Central memory CD8-positive, alpha-beta T cell (primary cell): ENCODE measurements at regions not wholly inside any gene's neighbourhood (a gene's known extent, or its start where the extent isn't known, plus 50 kb on each side); places are given as distances from the start of the nearest gene placed in this dataset.

Experiments used
- ATAC-seq: fragments of 150-1000 bp; cut with Tn5 transposase; replicated peaks from 2 replicates; pipeline ENCODE4 v1.10.0; 2022; ENCODE audit warnings: mild to moderate bottlenecking, moderate FRiP score, moderate number of reproducible peaks; ENCODE audit not compliant: poor library complexity, severe bottlenecking; ENCODE audit errors: extremely low read depth
- DNase-seq, 2 donors: peaks; one replicate each; pipeline ENCODE4 v3.0.0; 2021; ENCODE audit warnings: low spot score in 2 of 2
- H3K27ac Mint-ChIP-seq: one replicate; pipeline ENCODE4 v1.8.0; 2022; ENCODE audit warnings: low read depth, mild to moderate bottlenecking, moderate library complexity, mixed read lengths
- H3K27me3 Mint-ChIP-seq: one replicate; pipeline ENCODE4 v1.8.0; 2022; ENCODE audit warnings: mixed read lengths
- H3K36me3 Mint-ChIP-seq: one replicate; pipeline ENCODE4 v1.8.0; 2022; ENCODE audit warnings: mild to moderate bottlenecking, moderate library complexity, mixed read lengths; ENCODE audit not compliant: insufficient read depth
- H3K4me1 Mint-ChIP-seq: one replicate; pipeline ENCODE4 v1.8.0; 2022; ENCODE audit warnings: mixed read lengths
- H3K4me3 Mint-ChIP-seq: one replicate; pipeline ENCODE4 v1.8.0; 2022; ENCODE audit warnings: mild to moderate bottlenecking, moderate library complexity, mixed read lengths
- H3K9me3 Mint-ChIP-seq: one replicate; pipeline ENCODE4 v1.8.0; 2022; ENCODE audit warnings: mixed read lengths

GRCh38 chr22:49233507-49234100 lies 594.1 kb downstream of the BRD1 start:
- H3K36me3 Mint-ChIP-seq: no peaks in the 10 kb centered on the region
- no peaks in the 10 kb centered on the region for H3K9me3 Mint-ChIP-seq
- H3K4me1 Mint-ChIP-seq: no peaks in the 10 kb centered on the region
- DNase-seq (no peak), ATAC-seq (no peak)
- no peak overlapping the region for H3K27ac Mint-ChIP-seq
- peaks cover 8% of the 10 kb centered on the region for H3K27me3 Mint-ChIP-seq
- H3K4me3 Mint-ChIP-seq: no peak overlapping the region

GRCh38 chr22:49232319-49233067 lies 595.2 kb downstream of the BRD1 start:
- Mint-ChIP-seq H3K9me3 (no peaks in the 10 kb centered on the region), H3K4me1 (no peaks in the 10 kb centered on the region), H3K4me3 (no peak overlapping the region), H3K36me3 (no peaks in the 10 kb centered on the region), H3K27ac (no peak overlapping the region), H3K27me3 (peaks cover 8% of the 10 kb centered on the region)
- DNase-seq: no peak
- ATAC-seq: no peak

GRCh38 chr22:49230194-49230577 lies 597.5 kb downstream of the BRD1 start:
- H3K9me3 Mint-ChIP-seq: no peaks in the 10 kb centered on the region
- no peaks in the 10 kb centered on the region for H3K4me1 Mint-ChIP-seq
- DNase-seq: no peak
- no peak overlapping the region for H3K27ac Mint-ChIP-seq
- H3K27me3 Mint-ChIP-seq: peaks cover 8% of the 10 kb centered on the region
- no peak overlapping the region for H3K4me3 Mint-ChIP-seq
- ATAC-seq: no peak
- no peaks in the 10 kb centered on the region for H3K36me3 Mint-ChIP-seq

GRCh38 chr22:49229483-49230193 lies 598.0 kb downstream of the BRD1 start:
- DNase-seq (peak in 1 of 2 donors; percentile 5), ATAC-seq (no peak)
- H3K4me3 Mint-ChIP-seq: no peak overlapping the region
- peaks cover 8% of the 10 kb centered on the region for H3K27me3 Mint-ChIP-seq
- no peaks in the 10 kb centered on the region for H3K36me3 Mint-ChIP-seq
- no peak overlapping the region for H3K27ac Mint-ChIP-seq
- H3K4me1 Mint-ChIP-seq: no peaks in the 10 kb centered on the region
- no peaks in the 10 kb centered on the region for H3K9me3 Mint-ChIP-seq

GRCh38 chr22:49228431-49229037 lies 599.1 kb downstream of the BRD1 start:
- no peaks in the 10 kb centered on the region for H3K9me3 Mint-ChIP-seq
- no peak overlapping the region for H3K4me3 Mint-ChIP-seq
- H3K27me3 Mint-ChIP-seq: peaks cover 11% of the 10 kb centered on the region

GRCh38 chr22:49227670-49228069 lies 600.0 kb downstream of the BRD1 start:
- Mint-ChIP-seq H3K27me3 (peaks cover 19% of the 10 kb centered on the region), H3K9me3 (no peaks in the 10 kb centered on the region), H3K36me3 (no peaks in the 10 kb centered on the region), H3K4me3 (no peak overlapping the region), H3K27ac (no peak overlapping the region), H3K4me1 (no peaks in the 10 kb centered on the region)
- ATAC-seq: no peak
- no peak for DNase-seq

More at GRCh38 chr22:49228431-49229037, 599.1 kb downstream of the BRD1 start:
- DNase-seq: no peak
- ATAC-seq: no peak
- Mint-ChIP-seq H3K27ac (no peak overlapping the region), H3K4me1 (no peaks in the 10 kb centered on the region), H3K36me3 (no peaks in the 10 kb centered on the region)

- no peak overlapping the region for H3K4me3 Mint-ChIP-seq
- DNase-seq (no peak), ATAC-seq (no peak)
- no peak overlapping the region for H3K27ac Mint-ChIP-seq
- H3K36me3 Mint-ChIP-seq: no peaks in the 10 kb centered on the region
- peaks cover 23% of the 10 kb centered on the region for H3K27me3 Mint-ChIP-seq
- H3K9me3 Mint-ChIP-seq: no peaks in the 10 kb centered on the region
- H3K4me1 Mint-ChIP-seq: no peaks in the 10 kb centered on the region
Observed at GRCh38 chr22:49226096-49226495, 601.6 kb downstream of the BRD1 start.

GRCh38 chr22:49224243-49224642 lies 603.4 kb downstream of the BRD1 start:
- H3K27me3 Mint-ChIP-seq: peaks cover 39% of the 10 kb centered on the region

GRCh38 chr22:49218142-49218541 lies 609.5 kb downstream of the BRD1 start:
- Mint-ChIP-seq H3K9me3 (peaks cover 9% of the 10 kb centered on the region), H3K4me1 (no peaks in the 10 kb centered on the region), H3K27ac (no peak overlapping the region), H3K36me3 (peaks cover 2% of the 10 kb centered on the region), H3K4me3 (no peak overlapping the region), H3K27me3 (peaks cover 86% of the 10 kb centered on the region)
- DNase-seq (no peak), ATAC-seq (no peak)

More at GRCh38 chr22:49224243-49224642, 603.4 kb downstream of the BRD1 start:
- Mint-ChIP-seq H3K36me3 (peaks cover 1% of the 10 kb centered on the region), H3K9me3 (no peaks in the 10 kb centered on the region), H3K4me3 (no peak overlapping the region), H3K27ac (no peak overlapping the region), H3K4me1 (no peaks in the 10 kb centered on the region)
- no peak for DNase-seq
- ATAC-seq: no peak

- ATAC-seq (no peak), DNase-seq (no peak)
- no peaks in the 10 kb centered on the region for H3K4me1 Mint-ChIP-seq
Observed at GRCh38 chr22:49216579-49216978, 611.1 kb downstream of the BRD1 start.

GRCh38 chr22:49215840-49216239 lies 611.8 kb downstream of the BRD1 start:
- no peak for ATAC-seq
- H3K4me1 Mint-ChIP-seq: no peaks in the 10 kb centered on the region
- peaks cover 1% of the 10 kb centered on the region for H3K36me3 Mint-ChIP-seq

More at GRCh38 chr22:49216579-49216978, 611.1 kb downstream of the BRD1 start:
- H3K27ac Mint-ChIP-seq: no peak overlapping the region
- H3K27me3 Mint-ChIP-seq: peaks cover 74% of the 10 kb centered on the region
- peaks cover 2% of the 10 kb centered on the region for H3K36me3 Mint-ChIP-seq
- peaks cover 9% of the 10 kb centered on the region for H3K9me3 Mint-ChIP-seq
- H3K4me3 Mint-ChIP-seq: no peak overlapping the region

GRCh38 chr22:49214976-49215375 lies 612.7 kb downstream of the BRD1 start:
- no peaks in the 10 kb centered on the region for H3K4me1 Mint-ChIP-seq
- H3K4me3 Mint-ChIP-seq: no peak overlapping the region
- peak in 1 of 2 donors; percentile 2 for DNase-seq
- H3K27me3 Mint-ChIP-seq: peaks cover 62% of the 10 kb centered on the region
- H3K36me3 Mint-ChIP-seq: peaks cover 1% of the 10 kb centered on the region
- H3K27ac Mint-ChIP-seq: no peak overlapping the region
- ATAC-seq: no peak
- peaks cover 9% of the 10 kb centered on the region for H3K9me3 Mint-ChIP-seq

More at GRCh38 chr22:49215840-49216239, 611.8 kb downstream of the BRD1 start:
- peaks cover 9% of the 10 kb centered on the region for H3K9me3 Mint-ChIP-seq
- H3K27me3 Mint-ChIP-seq: peaks cover 67% of the 10 kb centered on the region
- peak in 1 of 2 donors; percentile 8 for DNase-seq
- H3K4me3 Mint-ChIP-seq: no peak overlapping the region
- no peak overlapping the region for H3K27ac Mint-ChIP-seq
